Hematopoietic multipotent progenitor cell (in vitro differentiated cells): ENCODE measurements at regions not wholly inside any gene's neighbourhood (a gene's known extent, or its start where the extent isn't known, plus 50 kb on each side); places are given as distances from the start of the nearest gene placed in this dataset.

Experiments used
- DNase-seq, 3 donors: peaks; one replicate each; pipeline ENCODE4 v3.0.0-alpha.2; 2011 to 2015; ENCODE audit warnings: low read depth in 2 of 3, low spot score in 2 of 3

- no peak for DNase-seq
Observed at GRCh38 chr13:107770541-107770940, 444.8 kb downstream of the LIG4 start.

GRCh38 chr13:107767119-107767518 lies 448.2 kb downstream of the LIG4 start:
- DNase-seq, result no peak

DNA sequence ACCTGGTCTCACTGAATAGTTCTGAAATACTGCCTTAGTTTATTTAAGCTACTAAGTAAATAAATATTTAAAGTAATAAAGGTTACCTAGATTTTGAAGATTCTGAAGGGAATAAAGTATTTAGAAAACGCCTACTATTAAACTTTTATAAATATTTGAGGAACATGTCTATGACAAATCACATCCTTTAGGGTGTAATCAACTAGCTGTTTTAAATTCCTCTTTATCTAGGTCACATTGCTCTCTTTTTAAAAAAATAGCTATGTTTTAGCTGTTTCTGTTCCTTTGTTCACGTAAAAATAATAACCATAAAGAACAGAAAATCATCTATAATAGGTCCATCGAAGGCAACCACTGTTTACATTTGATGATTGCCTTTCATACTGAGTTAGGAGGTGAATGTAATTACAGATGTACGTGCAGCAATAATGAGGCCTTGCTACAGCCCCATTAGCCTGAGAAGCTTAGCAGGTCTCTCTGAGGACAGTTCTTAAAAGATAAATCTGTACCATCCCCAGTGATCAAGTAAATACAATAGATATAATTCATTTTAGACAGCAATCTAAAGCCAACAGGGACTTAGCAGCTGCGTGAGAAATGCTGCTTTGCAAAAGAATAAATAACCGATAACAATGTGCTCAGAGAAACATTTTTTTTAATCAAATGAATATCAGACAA lies 449.5 kb downstream of the LIG4 start:
- DNase-seq, result no peak

DNA sequence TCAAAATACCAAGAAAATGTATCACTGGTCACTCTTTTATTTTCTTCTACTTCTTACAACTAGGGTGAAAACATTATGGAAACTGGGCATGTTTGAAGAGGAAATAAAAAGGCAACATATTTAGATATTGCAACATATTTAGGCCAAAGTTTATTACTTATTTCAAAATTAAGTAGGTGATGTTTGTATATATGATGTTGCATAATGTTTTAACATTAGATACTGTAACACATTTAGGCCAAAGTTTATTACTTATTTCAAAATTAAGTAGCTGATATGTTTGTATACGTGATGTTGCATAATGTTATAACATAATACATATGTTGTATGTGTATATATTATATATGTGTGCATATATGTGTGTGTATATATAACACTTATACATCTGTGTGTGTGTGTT lies 451.3 kb downstream of the LIG4 start:
- DNase-seq, result no peak

DNA sequence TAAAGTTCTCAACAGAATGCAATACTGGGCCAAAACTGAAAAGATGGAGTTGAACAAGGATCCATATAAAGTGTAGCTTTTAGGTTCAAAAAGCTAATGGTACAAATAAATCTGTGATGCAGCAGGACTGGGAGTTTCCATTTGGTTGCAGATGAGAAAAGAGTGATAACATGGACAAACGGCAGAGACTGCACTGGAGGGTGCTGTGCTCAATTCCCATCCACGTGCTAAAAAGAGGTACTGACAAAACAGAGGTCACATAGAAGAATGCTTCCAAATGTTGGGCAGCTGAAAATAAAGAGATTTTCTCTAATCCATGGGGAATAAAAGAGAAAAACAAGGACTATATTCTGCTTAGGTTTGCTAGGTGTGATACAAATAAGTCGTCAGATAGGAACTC lies 461.6 kb downstream of the LIG4 start:
- no peak for DNase-seq

DNA sequence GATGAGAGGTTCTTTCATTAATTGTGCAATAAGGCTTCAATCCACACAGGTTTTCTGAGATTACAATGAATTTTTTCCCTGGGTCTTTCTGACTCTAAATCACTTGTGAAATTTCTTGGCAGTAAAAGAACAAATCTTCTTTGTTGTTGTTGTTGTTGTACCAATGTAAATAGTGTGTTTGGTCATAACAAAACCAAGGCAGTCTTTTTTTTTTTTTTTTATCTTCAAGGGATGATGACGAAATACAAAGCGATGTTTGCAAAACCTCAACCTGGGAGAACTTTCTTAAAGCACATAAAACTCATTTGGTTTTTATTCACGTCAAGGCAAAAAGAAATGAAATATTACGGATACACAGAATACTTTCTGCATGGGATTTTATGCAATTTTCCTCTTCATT lies 462.0 kb downstream of the LIG4 start:
- DNase-seq, result no peak

DNA sequence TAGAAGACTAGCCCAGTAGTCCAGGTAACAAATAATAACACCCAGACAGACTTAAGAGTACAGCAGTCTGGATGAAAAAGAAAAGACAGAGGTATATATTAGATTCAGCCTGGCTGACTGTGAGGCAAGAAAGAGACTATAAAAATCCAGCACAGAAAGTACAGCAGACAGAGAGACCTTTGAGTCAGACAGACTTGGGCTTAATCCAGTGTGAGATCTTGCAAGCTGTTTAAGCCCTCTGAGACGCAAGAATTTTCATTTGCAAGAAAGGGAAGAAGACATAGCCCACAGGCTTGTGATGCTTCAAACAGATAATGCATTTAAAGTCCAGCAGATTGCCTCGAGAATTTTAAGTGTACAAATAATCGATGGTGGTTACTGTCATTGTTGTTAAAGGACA lies 471.4 kb downstream of the LIG4 start:
- DNase-seq, result no peak

DNA sequence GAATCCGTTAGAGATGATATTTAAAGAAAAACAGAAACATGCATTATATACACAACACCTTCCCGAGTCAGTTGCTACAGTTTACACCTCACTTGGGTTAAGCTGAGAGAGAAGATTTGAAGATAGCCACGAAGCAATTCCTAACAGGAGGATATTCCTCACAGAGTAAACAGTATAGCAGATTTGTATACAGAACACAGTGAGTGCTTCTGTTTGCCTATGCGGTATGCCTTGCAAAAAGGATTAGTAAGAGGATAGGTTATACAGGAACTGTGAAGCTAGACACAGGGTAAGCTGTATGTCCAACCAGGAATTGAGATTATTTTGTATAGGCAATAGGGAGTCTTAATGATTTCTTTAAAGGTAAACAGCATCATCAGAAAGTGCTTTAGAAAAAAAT lies 471.8 kb downstream of the LIG4 start:
- DNase-seq, result no peak

GRCh38 chr13:107743100-107743499 lies 472.2 kb downstream of the LIG4 start:
- DNase-seq, result no peak

DNA sequence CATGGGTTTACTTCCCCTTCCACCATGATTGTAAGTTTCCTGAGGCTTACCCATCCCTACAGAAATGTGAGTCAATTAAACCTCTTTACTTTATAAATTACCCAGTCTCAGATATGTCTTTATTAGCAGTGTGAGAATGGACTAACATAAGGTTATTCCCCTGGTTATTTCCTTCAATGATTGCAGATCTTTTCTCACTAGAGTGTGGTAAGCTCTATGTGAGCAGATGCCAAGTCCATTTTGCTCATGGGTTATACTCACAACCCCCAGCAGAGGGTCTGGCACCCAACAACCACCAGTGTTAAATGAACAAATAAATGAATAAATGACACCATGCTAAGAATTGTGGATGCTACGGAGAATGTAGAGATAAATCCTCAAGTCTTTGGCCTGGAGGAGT lies 472.8 kb downstream of the LIG4 start:
- DNase-seq, result no peak

DNA sequence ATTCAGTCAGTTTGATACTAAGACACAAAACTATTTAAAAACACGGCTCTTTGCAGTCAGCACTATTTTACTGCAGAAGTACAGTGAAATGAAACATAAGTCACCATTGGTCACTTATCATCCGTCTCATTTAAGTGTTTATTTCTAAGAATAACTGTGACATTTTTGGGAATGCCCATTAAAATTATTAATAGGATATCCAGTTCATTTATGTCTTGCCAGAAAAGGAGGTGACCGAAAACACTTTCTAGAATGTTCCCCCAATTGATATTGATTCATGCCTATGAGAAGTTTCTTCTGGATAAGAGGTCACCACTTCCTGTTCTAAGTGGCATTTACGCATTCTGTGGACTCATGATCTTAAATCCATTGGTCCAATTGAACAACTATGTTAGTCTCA lies 477.3 kb downstream of the LIG4 start:
- DNase-seq, result no peak

DNA sequence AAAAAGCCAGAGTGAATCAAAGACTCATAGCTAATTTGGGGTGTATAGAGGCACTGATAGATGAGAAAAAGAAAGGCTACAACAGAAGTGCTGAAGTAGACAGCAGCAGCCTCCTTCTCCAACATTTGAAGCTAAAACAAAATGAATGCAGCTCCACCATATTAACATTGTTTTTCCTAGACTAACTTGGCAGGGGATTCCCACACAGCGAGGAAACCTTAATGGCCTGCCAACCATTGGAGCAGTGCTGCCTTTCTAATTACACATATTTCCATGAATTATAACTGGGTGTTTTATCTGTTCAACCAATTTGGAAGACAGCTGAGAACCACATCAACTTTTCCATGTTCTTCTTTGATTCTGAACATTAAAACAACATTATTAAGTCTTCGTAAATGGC lies 478.6 kb downstream of the LIG4 start:
- no peak for DNase-seq

DNA sequence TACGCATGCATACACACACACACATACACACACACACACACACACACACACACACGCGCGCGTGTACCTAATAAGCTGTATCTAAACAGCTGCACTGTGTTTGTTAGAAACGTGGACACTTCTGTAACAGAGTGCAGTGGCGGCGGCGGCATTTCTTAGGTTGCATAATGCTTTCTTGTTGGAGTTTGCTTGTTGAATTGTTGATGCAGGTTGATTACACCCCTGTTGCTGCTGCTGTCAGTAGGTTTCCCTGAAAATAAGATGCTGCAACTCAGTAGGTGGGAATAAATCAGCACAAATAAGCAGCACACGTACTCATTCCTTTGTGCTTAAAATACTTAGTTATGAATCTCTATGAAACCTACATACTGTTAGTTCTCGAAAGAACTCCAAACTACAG lies 479.2 kb downstream of the LIG4 start:
- DNase-seq, result no peak

- DNase-seq, result no peak
Observed at GRCh38 chr13:107734891-107735625, 480.3 kb downstream of the LIG4 start.

- DNase-seq, result no peak
Observed at GRCh38 chr13:107733276-107733675, 482.1 kb downstream of the LIG4 start.

GRCh38 chr13:107730813-107731212 lies 484.5 kb downstream of the LIG4 start:
- DNase-seq, result no peak

DNA sequence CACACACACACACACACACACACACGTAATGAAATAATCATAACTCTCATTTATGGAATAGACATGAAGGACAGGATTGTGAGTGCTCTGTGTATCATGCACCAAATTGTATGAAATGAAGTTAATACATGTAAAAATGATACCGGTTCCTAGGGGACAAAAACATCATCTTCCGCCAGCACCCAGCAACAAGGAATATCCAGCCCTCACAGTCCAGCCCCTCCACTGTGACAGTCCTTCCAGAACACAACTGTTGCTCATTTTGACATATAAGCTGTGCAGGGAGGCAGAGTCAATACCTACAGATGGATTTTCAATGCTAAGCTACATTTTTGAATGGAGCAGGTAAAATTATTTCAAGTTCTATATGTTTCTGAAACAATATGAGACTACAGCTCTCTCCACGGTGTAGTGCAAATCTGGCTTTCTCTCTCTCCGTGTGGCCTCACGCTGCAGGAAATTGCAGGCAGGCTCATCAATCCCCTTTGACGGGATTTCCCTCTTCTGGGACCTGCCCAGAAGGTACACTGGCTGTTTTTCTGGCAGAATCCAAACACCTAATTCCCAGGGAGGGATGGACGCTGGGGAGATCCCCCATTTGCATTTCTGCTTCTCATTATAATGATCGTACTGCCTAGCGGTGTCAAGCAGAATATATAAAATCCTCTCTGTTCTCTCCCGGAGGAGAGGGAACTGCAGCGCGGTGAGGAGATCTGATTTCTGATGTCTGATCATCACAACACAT lies 494.0 kb downstream of the LIG4 start:
- DNase-seq, result no peak

DNA sequence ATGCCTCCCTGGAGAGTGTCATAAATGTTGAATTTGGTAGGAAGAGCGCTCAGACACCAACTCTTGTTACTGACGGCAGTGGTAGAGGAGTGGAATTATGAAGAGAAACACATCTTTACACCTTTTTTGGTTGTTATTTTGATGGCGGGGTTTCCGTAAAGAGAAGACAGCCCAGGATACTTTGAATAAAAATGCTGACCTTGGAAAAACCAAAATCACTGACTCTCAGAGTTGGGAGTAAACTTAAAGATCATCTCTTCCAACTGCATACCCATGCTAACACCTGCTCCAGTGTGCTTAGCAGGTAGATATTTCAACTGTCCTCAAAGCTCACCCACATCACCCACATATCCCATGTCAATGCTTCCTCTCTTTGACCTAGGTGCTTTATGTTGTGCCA lies 498.6 kb downstream of the LIG4 start:
- no peak for DNase-seq

DNA sequence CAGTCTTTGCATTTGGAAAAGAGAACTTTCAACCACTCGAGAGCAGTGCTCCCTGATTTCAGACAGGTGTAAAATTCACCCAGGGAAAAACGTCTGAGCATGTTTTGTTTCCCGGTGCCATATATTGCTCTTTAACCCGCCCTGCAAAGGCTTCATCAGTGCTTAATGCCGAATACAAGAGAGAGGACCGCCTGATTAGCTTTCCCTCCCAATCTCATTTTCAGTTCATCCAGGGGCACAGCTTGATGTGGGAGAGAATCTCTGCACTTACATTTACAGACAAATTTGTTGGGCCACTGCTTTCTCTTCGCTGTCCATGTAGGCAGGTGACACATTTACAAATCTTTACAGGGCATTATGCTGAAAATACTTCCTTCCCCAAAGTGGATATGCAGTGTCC lies 499.1 kb downstream of the LIG4 start:
- DNase-seq, result no peak

DNA sequence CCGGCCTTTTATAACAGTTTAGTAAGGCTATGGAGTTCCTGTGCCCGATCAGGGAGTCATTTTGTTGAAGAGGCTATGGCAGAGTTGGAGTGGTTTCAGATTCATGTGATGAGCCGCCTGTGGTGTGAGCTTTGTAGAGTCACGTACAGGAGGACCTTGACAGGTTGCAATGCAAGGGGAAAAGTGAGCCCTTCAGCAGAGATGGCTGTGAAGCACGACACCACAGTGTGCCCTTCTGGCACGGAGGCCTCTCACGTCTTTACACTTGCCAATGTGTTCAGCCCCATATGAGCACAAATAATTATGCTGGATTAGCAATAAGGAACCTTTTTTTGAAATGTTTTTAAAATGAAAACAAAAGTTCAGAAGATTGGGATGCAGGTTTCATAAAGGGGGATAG lies 499.8 kb downstream of the LIG4 start:
- no peak for DNase-seq

GRCh38 chr13:107713314-107713713 lies 502.0 kb downstream of the LIG4 start:
- DNase-seq, result no peak
